Tibial artery (tissue), 4 donors: ENCODE measurements at regions not wholly inside any gene's neighbourhood (a gene's known extent, or its start where the extent isn't known, plus 50 kb on each side); places are given as distances from the start of the nearest gene placed in this dataset.

Source experiments
- DNase-seq, 2 donors: peaks; one replicate each; pipeline ENCODE4 v3.0.0-alpha.2; 2019
- H3K27ac ChIP-seq, 2 donors: fragments of 200-600 bp; sonication (generic) in 1 of 2; 1 replicate in 1 of 2; 2 replicates in 1 of 2; pipeline ENCODE4 v1.5.1; 2018 to 2019; ENCODE audit warnings: mild to moderate bottlenecking in 1 of 2
- H3K27me3 ChIP-seq, 2 donors: fragments of 200-600 bp; sonication (generic) in 1 of 2; one replicate each; pipeline versions ENCODE4 v1.5.1 to v1.6.0; 2016 to 2019
- H3K36me3 ChIP-seq, 3 donors: fragments of 200-600 bp; sonication (generic) in 2 of 3; one replicate each; pipeline ENCODE4 v1.5.1; 2016 to 2019; ENCODE audit warnings: mild to moderate bottlenecking in 2 of 3
- H3K4me1 ChIP-seq, 4 donors: fragments of 200-600 bp; sonication (generic) in 2 of 4; 1 replicate in 3 of 4; 2 replicates in 1 of 4; pipeline ENCODE4 v1.5.1; 2016 to 2019
- H3K4me3 ChIP-seq, 2 donors: fragments of 200-600 bp; sonication (generic) in 1 of 2; 1 replicate in 1 of 2; 2 replicates in 1 of 2; pipeline ENCODE4 v1.5.1; 2018 to 2019; ENCODE audit warnings: mild to moderate bottlenecking in 2 of 2
- H3K9me3 ChIP-seq, 3 donors: fragments of 200-600 bp; sonication (generic) in 1 of 3; one replicate each; pipeline ENCODE4 v1.5.1; 2016 to 2019
- intact Hi-C: fragments of 100-400 bp; cut with DNase I; formaldehyde crosslinking; loops from one replicate; pipeline ENCODE4 v1.15.0; 2023; ENCODE audit warnings: low total_unique reads
- TF ChIP-seq, protein P1 (sequence below), 2 experiments: fragments of 200-600 bp in 1 of 2; fragments of 450-650 bp in 1 of 2; IDR thresholded peaks; one replicate each; pipeline ENCODE4 v1.5.1; 2017 to 2019; ENCODE audit warnings: antibody characterized with exemption in 2 of 2, mild to moderate bottlenecking in 1 of 2, moderate library complexity in 1 of 2

DNA sequence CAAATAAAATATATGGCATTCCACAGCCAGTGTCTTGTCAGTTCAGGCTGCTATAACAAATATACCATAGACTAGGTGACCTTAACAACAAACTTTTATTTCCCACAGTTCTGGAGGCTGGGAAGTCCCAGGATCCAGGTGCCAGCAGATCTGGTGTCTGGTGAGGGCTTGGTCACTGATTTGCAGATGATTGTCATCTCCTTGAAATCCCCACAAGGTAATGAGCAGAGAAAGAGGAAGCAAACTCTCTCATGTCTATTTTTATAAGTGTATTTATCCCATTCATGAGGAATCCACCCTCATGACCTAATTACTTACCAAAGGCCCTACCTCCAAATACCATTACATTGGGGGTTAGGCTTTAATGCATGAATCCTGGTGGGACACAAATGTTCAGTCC lies 663.2 kb downstream of the TLR4 start:
- peaks cover 0 to 3% (median 0%) of the 10 kb centered on the region in 4 donors for H3K4me1 ChIP-seq
- H3K27me3 ChIP-seq, result no peaks in the 10 kb centered on the region
- H3K36me3 ChIP-seq, result no peaks in the 10 kb centered on the region
- no peaks in the 10 kb centered on the region for H3K9me3 ChIP-seq
- H3K27ac ChIP-seq, result no peak overlapping the region
- H3K4me3 ChIP-seq, result no peak overlapping the region
- no peak for DNase-seq
- intact Hi-C loops, result no loop called here
- TF ChIP-seq, protein P1, sequence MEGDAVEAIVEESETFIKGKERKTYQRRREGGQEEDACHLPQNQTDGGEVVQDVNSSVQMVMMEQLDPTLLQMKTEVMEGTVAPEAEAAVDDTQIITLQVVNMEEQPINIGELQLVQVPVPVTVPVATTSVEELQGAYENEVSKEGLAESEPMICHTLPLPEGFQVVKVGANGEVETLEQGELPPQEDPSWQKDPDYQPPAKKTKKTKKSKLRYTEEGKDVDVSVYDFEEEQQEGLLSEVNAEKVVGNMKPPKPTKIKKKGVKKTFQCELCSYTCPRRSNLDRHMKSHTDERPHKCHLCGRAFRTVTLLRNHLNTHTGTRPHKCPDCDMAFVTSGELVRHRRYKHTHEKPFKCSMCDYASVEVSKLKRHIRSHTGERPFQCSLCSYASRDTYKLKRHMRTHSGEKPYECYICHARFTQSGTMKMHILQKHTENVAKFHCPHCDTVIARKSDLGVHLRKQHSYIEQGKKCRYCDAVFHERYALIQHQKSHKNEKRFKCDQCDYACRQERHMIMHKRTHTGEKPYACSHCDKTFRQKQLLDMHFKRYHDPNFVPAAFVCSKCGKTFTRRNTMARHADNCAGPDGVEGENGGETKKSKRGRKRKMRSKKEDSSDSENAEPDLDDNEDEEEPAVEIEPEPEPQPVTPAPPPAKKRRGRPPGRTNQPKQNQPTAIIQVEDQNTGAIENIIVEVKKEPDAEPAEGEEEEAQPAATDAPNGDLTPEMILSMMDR (IDR thresholded peaks at IDR 0.05), result no peak

DNA sequence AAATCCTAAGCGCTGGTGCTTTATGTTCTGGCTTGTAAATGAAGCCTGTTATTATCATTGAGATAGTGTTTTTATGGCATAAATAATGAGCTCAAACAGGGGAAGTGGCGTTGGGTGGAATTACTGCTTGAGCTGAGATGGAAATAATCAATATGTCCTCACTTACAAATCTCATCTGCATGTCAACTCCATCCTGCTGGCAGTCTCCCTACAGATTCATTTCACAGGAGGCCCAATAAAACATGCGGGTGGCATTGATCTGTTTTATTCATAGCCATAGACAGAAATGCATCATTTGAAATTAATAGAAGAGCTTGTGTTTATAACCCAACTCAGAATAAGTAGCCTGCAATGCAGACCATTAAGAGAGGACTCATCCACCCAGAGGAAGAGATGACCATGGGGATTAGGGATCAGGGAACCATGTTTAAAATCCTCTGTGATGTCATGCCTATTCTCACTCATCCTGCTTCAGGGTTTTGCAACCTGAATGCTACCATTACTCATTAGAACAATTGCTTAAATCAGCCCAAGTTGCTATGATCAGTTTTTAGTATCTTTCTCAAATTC lies 680.4 kb downstream of the TLR4 start:
- intact Hi-C loops, result no loop called here
- no peak overlapping the region for H3K4me3 ChIP-seq

DNA sequence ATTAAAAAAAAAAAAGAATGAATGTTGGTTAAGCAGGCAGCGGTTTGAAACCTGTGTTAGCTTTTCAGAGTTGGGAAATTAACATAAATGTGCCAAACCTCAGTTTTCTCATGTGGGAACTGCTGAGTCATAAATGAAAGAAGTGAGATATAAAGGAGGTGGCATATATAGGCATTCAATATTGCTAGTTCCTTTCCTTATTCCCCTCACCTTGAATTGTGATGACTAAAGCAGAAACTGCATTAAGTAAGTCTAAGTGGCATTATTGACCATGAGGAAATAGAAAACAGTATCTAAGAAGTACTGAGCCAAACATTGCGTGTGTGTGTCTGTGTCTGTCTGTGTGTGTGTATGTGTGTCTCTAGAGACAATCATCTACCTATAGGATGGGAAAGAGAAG lies 691.2 kb downstream of the TLR4 start:
- TF ChIP-seq, protein P1 (IDR thresholded peaks at IDR 0.05), result no peak
- Histone ChIP-seq H3K9me3 (no peaks in the 10 kb centered on the region), H3K27me3 (no peaks in the 10 kb centered on the region), H3K4me3 (no peak overlapping the region), H3K4me1 (no peaks in the 10 kb centered on the region), H3K27ac (no peak overlapping the region), H3K36me3 (no peaks in the 10 kb centered on the region)
- intact Hi-C loops, result no loop called here
- DNase-seq, result no peak

More for the DNA sequence above, 680.4 kb downstream of the TLR4 start:
- no peak overlapping the region for H3K27ac ChIP-seq
- no peaks in the 10 kb centered on the region for H3K9me3 ChIP-seq
- no peaks in the 10 kb centered on the region for H3K36me3 ChIP-seq
- H3K27me3 ChIP-seq, result no peaks in the 10 kb centered on the region
- DNase-seq, result no peak
- TF ChIP-seq, protein P1 (IDR thresholded peaks at IDR 0.05), result no peak
- no peaks in the 10 kb centered on the region for H3K4me1 ChIP-seq

DNA sequence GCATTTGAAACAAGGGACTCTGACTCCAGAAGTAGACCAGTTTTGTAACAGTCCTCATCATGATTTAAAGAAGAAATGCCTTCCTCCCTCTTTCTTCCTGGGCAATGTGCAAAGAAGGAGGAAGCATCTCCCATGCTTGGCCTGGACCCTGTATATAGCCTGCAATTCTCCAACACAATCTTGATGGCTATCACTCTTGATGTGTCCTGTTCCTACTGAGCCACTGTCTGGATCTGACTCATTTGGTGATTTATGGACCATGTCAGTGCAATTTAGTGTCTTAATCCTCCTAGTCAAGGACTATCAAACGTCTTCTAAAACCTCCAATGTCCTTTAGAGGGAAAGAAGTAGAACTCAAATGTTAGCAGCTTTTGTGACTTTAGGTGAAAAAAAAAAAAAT lies 697.3 kb downstream of the TLR4 start:
- no peak for DNase-seq
- Histone ChIP-seq H3K4me1 (no peaks in the 10 kb centered on the region), H3K36me3 (no peaks in the 10 kb centered on the region), H3K9me3 (no peaks in the 10 kb centered on the region), H3K27ac (no peak overlapping the region), H3K27me3 (no peaks in the 10 kb centered on the region), H3K4me3 (no peak overlapping the region)
- intact Hi-C loops, result no loop called here
- TF ChIP-seq, protein P1 (IDR thresholded peaks at IDR 0.05), result no peak

DNA sequence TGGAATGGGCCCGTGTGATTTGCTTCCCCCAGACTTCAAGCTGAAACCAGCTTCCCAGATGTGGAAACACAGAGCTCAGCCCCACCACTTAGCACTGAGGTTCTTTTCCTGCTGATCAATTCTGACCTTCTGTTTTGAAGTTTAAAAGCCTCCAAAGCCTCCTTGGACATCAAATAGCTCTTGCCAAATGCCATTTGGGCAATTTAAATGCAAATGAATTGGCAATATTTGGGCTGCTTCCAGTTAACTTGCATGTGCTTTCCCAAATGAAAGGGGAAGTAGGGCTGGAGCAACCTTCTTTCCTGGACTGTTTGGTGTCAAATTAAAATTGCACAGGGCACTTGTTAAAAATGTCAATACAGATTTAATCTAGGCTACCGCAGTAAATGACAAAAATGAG lies 710.5 kb downstream of the TLR4 start:
- Histone ChIP-seq H3K27me3 (no peaks in the 10 kb centered on the region), H3K4me3 (no peak overlapping the region), H3K4me1 (no peaks in the 10 kb centered on the region), H3K9me3 (no peaks in the 10 kb centered on the region), H3K27ac (no peak overlapping the region), H3K36me3 (no peaks in the 10 kb centered on the region)
- intact Hi-C loops, result no loop called here
- no peak for DNase-seq
- TF ChIP-seq, protein P1 (IDR thresholded peaks at IDR 0.05), result no peak
